HG02840 (cell line): ENCODE measurements at regions not wholly inside any gene's neighbourhood (a gene's known extent, or its start where the extent isn't known, plus 50 kb on each side); places are given as distances from the start of the nearest gene placed in this dataset.

Experiments used
- ATAC-seq: cut with Tn5 transposase; IDR thresholded peaks from one replicate; pipeline ENCODE4 v1.9.1; 2021; ENCODE audit warnings: mild to moderate bottlenecking, moderate library complexity, moderate number of reproducible peaks; ENCODE audit not compliant: unreplicated experiment, low FRiP score

DNA sequence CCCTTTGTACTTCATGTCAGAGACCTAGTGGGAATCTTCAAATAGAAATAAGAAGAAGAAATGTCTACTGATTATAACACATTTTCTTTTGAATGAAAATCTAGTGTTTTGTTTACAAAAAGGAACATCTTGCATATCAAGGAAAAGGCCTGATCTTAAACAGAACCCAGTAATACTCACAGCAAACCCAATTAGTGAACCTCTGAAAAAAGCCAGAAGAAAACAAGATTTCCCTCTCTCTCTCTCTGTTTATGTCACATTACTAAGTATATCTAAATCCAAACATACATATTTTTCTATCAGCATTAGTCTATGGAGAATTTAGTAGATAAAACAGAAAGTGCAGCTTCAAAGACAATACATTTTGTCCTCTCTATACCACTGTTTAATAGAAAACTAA is 457.9 kb downstream of the NR2F1-AS1 start:
- no peak for ATAC-seq

DNA sequence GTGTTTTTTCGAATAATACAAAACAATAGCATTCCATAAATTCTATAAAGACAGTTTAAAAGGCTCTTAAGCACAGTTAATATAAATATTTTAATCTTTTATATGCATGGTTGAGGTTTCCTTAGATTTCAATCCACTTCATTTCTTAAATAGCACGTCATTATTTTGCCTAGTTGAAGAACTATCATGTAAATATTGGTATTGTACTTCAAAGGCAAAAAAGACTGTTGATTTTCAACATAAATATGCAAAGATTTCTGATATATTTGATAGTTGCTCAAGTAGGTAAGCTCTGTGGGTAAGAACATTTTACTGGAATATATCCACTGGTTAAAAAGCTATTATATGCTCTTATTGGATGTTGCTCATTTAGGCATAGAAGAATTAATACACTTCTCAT is 458.6 kb downstream of the NR2F1-AS1 start:
- no peak for ATAC-seq

GRCh38 chr5:93120771-93121170 is 460.2 kb downstream of the NR2F1-AS1 start:
- ATAC-seq = no peak

DNA sequence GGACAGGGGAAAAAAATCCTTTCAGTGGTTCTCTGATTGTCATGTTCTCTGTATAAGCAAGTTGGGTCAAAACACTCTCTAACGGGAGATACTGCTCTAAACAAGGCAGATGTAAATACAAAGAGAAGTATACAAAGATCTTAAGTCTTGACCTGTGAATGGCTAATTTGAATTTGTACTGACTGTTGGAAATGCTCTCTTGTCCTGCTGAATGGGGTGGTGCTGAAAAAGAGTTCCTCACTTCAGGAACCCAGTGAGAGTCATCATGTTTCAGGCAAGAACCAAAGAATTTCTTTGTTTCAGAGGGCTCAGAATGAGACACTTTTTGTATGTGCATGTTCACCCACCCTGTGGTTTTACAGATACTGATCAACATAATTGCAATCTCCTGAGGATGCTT is 461.0 kb downstream of the NR2F1-AS1 start:
- no peak for ATAC-seq

DNA sequence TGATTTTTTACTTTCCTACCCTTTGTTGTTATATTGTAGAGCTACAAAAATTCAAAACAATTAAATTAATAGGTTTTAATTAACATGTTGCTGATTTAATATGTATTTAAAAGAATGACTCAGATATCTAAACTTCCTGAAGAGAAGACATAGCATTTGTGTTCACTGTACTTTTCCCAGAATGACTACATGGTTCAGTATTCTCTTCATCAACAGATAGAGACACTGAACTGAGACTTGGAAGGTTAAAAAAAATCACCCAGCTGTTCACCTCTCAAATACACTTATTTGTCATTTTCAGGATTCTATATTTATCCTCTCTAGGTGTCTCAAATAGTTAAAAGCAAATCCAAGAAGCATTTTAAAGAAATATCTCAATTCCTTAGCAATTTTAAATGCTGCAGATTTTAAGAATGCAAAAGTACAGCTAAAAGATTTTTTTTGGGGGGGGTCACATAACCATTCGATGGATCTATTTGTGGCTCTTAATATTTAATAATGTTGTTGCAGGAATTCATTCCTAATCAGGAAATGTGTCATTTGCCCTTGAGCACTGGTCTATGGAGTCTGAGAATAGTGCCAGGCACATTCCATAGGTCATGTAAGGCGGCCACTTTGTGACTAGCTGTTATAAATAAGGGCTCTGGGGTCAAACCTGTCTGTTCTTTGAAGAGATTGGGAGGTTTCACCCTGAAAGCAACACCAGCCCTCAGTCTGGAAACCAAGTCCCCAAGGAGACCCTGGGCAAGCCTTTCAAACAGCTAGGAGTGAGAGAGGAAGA is 463.1 kb downstream of the NR2F1-AS1 start:
- no peak for ATAC-seq

DNA sequence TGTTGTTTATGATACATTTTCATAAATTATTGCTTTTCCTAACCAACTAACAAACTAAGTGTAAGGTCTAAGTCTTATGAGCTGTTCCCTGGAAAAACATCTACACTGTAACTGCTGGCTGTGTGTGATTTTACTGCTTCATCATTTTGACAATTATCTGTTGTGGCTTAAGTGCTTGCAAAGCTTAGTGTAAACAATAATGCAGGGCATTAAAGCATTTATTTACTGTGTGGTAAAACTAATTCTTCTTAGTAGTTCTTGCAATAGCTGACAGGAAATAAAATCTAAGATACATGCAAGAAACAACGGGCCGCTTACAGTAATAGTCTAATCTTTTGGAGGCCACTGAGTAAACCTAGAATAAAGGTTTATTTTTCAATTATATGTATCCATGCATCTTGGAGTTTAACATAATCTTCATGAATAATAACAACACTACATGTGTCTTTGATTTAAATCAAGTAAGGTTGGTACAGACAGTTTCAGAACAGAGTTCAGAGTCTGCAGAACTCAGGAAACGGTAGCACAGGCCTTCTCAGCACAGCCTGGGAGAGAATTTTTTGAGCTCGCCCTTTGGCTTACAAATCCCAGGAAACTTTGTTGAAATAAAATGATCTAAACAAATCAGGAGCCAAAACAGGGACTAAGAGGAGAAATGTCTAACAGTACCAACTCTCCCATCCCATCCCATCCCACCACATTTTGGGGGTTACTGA is 473.1 kb downstream of the NR2F1-AS1 start:
- ATAC-seq = no peak

DNA sequence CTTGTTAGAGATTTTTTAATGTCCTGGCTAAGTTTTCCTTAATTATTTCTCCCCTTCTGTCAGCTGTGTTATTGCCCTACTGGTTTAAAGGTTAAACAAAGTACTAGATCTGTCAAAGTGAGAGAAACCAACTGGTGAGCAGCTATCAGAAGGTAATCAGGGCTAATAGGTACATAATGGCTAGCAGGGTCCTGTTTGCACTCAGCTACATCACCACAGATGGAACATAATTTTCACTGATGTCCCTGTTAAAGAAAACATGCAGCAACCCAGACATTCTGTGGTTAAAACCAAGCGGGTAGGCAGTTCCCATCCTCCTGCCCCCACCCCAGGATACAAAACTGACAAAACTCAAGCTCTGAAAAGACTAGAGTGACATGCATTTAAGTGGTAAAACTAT is 473.9 kb downstream of the NR2F1-AS1 start:
- no peak for ATAC-seq

DNA sequence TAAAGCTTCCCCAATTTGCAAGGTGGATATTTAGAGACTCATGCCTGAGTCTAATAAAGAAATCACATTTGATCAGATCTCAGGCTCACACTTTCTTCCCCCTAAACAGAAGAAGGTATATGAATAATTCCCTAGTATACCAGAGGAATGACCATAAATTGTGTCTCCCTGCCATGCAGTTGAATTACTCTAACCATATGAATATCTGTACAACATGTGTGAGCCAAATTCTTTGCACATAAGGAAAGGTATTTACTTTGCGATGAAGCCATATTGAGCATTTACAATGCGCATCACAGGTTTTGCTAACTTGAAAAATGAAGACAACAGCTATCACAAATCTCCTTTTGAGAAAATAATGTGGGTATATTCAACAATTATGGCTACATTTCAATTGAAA is 479.4 kb downstream of the NR2F1-AS1 start:
- no peak for ATAC-seq

DNA sequence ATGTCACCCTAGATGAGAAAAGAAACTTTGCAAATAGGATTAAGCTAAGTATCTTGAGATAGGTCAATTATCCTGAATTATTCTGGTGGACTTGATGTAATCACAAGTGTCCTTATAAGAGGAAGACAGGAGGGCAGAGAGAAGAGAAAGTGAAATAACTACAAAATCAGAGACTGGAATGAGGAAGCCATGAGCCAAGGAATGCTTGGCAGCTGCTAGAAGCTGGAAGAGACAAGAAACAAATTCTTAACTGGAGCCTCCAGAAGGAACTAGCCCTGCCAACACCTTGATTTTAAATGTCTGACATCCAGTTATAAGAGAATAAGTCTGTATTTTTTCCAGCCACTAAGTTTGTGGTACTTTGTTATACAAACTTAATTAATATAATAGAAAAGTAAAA is 480.0 kb downstream of the NR2F1-AS1 start:
- ATAC-seq = no peak

DNA sequence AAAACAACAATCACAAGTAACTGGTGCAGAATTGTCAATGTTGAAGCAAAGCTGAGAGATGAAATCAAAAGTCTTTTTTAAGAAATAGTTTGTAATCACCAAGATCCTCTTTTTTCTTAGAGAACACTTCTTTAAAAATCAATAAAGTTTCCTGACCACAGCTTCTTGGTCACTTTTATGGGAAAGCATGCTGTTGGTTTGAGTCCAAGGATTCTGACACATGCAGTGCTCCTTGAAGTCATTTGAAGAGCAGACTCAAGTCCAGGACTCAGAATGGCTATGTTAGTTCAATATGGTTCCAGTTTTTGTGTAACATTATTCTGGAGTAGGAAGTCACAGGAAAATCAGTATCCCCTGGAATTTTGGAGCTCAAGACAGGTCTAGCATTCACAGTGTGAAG is 480.6 kb downstream of the NR2F1-AS1 start:
- no peak for ATAC-seq

DNA sequence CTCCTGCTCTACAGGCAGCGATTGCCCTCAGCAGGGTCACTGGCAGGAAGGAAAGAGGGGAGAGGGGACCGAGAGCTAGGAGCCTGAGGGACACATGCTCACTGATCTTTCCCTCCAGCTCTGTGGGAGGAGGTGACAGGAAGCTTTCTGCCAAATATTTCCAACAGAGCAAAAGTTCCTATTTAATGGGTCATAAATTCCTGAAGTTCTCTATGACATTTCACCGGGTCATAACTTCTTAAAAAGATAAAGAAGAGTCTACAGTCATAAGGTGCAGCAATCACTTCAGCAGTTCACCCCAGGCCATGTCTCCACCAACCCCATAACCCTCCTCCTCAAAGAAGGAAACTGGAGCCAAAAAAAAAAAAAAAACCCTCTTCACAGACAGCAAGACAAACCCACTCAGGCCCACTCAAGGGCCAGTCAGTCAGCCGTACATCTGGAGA is 481.1 kb downstream of the NR2F1-AS1 start:
- no peak for ATAC-seq

DNA sequence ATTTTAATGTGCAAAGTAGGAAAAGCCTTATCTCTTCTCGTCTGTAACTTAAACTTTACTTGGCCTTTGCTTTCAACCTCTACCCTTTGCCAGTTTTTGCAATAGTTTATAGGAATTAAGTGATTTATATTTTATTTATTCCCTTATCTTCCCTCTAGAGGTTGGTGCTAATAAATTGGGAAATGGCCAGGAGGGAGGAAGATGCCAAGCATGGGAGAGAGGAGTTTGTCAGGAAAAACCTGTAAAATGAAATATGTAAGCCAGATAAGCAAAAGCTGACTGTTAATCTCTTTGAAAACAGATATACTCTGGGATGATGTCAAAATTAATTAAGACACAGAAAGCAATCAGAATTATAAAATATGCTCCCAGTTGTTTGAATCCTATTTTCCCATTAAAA is 484.5 kb downstream of the NR2F1-AS1 start:
- ATAC-seq = no peak

DNA sequence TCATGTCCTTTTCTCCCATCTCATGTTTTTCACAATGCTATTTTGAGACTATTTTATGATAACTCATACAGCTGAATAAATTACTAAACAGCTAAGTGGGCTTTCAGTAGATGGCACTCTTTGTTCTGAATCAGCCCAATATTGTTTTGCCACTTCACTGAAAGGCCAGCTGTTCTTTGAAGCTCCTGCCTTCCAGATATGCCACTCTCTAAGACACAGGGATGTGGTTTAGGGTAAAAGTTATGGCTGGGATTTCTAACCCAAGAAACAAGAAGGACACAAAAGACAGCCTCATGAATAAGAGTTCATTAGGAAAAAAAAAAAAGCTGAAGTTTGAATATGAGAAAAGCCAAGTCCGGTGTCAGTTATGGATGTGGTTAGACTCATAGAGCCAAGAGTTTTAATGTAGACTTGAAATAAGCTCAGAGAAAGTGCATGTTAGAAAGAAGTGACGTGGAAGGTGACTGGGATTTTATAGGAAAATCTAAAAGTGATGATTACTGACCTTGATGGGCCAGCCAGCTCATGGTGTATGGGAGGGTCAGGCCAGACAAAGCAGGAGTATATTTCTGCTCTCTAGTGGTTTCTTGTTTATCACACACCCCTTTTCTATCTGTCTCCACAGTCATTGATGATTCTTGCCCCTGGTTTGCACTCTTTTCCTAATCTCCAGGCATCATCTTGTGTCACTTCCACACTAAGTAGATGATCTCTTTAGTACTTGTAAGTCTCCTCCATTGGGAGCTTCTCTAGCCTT is 488.5 kb downstream of the NR2F1-AS1 start:
- no peak for ATAC-seq

- ATAC-seq = no peak
Measured at GRCh38 chr5:93090698-93091097, 490.3 kb downstream of the NR2F1-AS1 start.

DNA sequence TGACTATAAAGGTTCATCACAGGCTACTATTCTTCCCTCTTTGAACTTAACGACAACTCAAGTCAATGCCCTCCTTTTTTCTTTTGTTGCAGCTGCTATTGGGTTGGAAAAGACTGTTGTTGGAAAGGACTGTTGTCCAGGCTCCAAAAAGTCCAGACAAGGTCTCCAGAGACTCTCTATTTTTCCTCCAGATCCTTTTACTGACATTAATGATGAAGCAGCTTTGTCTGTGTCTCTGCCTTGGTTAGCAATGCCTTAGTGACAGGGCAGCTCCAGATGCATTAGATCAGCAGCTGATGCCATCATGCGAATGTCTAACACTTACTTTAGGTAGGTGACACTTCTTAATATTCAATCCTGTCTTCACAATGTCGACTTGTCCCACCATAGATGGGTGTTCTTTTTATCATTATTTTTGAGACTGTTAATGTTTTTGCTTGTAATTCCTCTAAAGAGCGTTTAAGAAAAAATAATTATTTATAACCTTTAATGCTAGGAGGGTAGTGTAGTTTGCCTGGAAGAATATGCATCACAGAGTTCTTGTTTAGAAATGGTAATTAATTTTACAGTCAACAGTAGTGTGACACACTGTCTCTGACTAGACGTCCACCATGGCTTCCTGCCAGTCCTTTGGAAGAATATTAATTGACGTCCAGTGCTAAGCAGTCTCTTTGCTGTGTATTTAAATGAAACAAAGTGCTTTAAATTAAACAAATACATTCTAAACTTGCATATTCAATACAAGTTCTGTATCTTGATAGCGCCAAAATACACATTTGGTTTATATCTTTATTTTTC is 492.2 kb downstream of the NR2F1-AS1 start:
- ATAC-seq = no peak

- no peak for ATAC-seq
Measured at GRCh38 chr5:93087326-93087725, 493.7 kb downstream of the NR2F1-AS1 start.

DNA sequence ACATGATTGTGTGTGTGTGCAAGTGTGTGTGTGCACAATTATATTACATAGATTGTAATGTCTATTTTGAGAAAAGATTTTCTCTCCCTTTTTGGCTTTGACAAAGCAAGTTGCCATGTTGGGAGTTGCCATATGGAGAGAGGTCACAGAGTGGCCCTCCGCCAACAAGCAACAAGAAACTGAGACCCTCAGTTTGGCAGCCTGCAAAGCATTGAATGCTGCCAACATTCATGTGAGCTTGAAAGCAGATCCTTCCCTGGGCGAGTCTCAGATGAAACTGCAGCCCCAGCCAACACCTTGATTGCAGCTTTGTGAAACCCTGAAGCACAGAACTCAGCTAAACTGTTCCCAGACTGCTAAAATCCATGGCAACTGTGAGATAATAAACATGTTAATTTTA is 498.0 kb downstream of the NR2F1-AS1 start:
- ATAC-seq = no peak

DNA sequence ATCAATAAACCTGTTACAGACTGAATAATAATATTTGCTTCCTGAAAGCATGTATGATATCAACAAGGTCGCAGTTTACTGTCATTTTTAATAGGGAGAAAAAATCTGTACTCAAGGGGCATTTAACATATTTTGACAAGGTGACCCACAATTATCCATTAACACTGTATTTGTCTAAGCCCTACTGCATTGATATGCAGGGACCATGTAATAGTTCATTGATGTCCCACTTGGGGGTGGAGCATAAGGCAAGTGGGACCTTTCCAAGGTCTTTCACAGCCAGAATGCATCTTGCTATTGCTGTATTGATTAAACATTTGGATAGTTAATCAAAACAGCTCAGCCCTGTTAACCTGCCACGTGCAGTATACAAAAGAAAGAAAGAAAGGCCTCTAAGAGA is 502.0 kb downstream of the NR2F1-AS1 start:
- no peak for ATAC-seq

DNA sequence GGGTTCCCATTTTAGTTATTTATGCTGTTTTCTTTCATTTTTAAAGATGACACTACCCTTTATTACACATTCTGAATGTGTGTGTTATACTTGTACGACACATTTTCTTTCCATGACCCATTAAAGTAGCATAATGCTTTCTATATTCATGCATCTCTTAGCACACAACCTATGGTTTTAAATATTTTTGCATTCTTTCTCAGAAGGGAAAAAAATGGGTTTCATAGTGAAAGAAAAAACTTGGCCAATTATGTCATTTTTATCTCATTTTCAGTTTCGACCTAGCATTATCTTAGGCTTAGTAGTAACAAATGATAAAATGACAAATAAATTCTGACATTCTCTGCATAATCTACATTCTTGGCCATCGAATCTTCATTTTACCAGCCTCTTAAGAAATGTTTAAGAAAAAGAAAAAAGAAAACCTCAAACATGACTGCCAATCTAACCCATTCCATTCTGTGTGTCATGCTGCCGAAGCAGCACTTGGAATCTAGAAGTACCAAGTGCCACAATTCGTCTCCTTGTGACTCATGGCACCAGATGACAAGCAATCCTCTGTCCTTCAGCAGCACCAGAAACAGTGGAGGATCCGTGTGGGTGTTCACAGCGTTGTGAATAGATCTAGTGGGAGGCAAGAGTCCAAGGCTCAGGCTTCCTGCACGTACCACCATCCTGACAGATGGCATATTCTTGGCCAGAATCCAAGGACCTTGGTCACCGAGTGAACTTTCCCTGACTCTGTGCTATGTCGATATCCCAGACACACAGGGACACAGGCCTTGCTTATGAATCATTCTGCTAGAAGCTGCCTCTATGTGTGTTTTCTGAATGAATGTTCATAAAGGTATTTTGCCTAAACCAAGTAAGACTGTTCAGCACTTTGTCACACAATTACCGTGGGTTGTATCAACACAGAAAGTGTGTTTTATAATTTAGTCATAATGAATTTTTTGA is 502.7 kb downstream of the NR2F1-AS1 start:
- ATAC-seq = peak; percentile 61
